NCI-H1436 (cell line): ENCODE measurements at regions not wholly inside any gene's neighbourhood (a gene's known extent, or its start where the extent isn't known, plus 50 kb on each side); places are given as distances from the start of the nearest gene placed in this dataset.

Experiments
- DNase-seq: peaks from one replicate; lab custom pipeline; 2025; lab: John Stamatoyannopoulos, UW

DNA sequence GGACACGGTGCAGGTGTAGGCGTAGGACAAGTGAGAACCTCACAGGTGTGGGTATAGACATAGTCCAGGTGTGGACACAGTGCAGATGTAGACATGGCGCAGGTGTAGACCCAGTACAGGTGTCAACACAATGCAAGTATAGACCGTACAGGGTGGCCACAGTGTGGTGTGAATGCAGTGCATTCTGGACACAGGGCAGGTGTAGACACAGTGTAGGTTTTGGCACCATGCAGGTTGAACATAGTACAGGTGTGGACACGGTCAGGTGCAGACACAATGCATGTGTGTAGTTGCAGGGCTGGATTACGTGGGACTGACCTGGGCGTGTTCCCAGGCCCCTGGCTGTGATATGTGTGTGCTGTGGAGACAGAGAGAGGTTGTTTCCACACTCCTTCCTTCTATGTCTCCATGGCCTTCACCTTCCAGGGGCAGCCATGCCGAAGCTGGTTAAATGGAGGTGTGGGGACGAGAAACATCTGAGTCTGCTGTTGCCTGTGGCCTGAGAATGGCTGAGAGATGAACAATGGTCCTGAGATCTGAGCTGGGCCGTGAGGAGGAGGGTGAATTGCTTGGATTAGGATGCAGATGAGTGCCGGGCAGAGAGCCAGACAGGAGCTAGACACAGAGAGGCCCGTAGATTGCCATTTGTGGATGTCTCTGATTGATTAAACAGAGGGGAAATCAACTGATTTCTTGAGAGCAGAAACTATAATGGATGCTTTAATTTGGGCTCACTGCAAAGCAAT is 343.9 kb upstream of the SHH start:
- DNase-seq = no peak

DNA sequence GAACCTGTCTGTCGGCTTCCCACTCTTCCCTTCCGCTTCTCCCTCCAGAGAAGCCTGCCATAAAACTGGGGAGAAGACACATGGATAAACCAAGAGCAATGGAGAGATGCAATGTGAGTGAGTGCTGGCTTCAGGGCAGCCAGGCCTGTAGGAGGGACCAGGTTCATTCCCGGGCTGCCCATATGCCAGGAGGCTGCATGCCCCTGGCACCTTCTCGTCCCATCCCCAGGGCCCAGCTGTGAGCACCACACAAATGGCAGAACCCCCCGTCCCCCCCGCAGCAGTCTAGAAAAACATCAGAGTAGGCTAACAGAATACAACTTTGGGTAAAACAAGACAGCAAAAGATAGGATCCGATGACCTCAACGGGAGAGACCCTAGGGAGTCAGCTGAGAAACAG is 341.3 kb upstream of the SHH start:
- DNase-seq = no peak

DNA sequence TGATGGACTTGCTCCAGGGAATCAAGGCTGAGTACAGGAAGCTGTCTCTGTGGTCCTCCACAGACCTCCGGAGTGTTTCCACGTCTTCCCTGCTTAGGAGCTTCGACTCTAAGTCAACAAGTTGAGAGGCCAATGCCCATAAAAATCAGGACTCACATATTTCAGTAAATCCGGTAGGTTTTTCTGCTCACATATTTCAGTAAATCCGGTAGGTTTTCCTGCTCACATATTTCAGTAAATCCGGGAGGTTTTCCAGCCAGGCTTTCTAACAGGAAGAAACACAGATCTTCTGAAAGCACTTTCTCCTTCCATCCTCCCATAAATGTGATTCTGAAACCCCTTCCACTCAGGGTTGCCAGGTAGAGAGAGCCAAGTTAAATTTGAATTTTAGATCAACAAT is 340.1 kb upstream of the SHH start:
- no peak for DNase-seq

DNA sequence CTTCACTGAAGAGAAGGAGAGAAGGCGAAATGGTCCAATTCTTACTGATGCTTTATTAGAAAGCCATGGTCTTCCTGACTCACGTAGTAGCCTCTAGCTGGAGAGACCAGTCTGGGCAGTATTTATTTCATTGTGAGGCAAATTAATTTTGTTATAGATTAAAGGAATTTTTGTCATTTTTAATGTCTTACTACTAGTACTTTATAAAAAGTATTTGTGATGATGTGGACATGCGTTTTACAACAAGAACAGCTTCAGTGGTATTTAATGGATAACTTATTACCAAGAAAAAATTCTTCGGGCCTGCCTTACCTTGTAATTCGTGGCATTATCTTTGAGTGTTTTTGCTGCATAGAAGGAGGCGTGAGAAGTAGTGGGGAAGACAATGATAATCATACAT is 339.4 kb upstream of the SHH start:
- DNase-seq = no peak

DNA sequence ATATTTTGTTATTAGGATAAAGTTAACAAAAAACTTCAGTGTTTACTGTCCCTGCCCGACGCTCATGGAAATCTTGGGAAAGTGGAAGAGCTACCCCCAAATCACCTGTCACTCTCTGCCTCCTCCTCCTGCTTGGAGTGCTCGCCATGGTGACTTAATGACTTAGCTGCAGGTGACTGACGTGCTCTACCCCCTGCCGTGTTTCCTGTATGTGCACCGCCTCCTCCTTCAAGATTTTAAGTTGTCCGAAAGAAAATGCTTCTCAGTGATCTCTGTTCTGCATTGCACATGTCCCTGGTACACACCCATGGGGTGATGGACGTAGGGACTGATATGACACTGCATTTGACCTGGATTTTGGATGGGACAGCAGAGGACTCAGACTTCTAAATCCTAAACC is 338.8 kb upstream of the SHH start:
- no peak for DNase-seq

DNA sequence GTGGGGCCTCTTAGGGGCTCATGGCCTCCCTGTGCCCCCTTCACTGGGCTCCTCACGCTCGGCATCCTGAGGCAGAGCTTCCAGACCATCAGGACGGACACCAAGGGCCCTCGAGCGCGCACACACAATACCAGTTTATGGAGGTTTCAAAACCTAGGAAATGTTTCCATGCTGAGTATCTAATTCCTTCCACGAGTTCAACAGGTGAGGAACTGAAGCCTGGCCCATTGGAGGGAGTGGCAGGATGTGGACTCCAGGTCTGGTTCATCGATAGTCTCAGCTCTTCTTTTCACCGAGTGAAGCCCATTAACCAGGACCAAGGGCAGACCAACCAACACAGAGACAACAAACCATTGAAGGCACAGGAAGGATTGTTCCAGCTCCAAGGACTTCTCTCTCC is 336.7 kb upstream of the SHH start:
- DNase-seq = no peak

DNA sequence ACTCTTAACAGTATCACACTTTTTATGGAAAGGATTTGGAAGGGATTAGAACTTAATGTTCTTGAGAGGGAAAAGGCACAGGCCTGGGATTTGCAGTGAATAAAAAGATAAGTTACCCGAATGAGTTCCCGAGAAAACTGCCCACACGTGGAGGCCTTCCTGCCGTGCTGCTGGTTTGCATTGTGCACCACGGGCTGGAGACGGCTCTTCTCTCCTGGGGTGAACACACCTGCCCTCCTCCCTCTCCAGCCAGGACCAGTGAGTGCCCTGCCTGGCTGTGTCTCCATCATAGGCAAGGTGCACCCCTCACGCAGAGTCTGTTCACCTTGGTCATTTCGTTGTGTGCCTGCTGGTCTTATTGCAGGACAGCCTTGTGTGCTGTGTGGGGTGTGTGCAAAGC is 336.3 kb upstream of the SHH start:
- no peak for DNase-seq

DNA sequence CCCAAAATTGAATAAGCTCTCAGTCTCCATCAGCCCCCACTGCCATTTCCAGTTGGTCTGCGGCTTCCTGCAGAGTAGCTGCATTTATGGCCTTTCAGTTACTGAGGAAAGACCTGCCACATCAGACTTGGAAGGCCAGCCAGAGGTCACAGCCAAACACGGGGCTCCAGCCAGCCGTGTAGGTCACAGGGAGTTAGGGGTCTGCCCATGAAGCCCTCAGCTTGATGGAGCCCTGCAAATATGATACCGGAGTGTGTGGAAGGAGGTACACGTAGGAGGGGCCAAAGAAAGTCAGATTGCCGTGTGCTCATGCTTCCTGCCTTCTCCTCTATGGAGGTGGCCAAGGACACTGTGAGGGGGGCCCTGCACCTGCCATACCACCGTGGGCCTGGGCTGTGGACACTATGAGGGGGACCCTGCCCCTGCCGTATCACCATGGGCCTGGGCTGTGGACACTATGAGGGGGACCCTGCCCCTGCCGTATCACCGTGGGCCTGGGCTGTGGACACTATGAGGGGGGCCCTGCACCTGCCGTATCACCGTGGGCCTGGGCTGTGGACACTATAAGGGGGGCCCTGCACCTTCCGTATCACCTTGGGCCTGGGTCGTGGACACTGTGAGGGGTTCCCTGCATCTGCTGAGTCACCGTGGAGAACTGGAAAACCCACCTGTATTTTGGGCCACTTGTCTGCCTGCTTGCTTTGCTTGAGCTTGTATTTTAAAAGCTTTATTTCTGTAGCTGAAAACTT is 335.7 kb upstream of the SHH start:
- DNase-seq = no peak

DNA sequence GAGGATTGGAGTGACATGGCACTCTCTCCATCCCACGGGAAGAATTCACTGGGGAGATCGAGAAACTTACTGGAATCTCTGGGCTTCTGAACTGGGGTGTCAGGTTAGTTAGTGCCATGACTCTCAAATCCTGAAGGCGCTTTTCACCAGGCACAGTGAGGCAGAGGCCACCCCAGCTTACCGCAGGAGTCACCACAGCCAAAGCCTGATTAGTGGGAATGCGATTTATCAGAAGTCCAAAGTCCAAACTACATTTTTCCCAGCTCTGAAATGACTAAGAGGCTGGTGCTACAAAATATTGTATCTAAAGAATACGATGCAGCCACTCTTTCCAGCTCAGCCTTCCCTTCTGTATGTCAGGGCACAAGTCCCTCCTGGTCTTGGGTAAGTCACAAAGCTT is 334.8 kb upstream of the SHH start:
- DNase-seq = no peak

DNA sequence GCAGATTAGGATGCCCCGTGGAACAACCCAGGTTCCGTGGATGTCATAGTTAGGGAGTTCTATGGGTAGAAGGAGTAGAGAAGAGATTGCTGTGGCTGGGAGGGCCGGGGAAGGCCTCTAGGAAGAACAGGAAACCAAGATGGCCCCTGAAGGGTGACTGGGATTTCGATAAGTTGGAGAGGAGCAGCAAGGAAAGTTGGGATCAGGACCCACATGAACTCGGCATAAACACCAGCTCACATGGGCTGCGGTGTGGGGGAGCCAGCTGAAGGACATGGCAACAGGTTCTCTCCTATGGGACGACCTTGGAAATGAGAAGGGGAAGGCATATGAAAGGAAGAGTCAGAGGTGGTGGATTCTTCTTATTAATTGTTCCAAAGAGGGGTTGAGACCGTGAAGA is 333.7 kb upstream of the SHH start:
- DNase-seq = no peak

DNA sequence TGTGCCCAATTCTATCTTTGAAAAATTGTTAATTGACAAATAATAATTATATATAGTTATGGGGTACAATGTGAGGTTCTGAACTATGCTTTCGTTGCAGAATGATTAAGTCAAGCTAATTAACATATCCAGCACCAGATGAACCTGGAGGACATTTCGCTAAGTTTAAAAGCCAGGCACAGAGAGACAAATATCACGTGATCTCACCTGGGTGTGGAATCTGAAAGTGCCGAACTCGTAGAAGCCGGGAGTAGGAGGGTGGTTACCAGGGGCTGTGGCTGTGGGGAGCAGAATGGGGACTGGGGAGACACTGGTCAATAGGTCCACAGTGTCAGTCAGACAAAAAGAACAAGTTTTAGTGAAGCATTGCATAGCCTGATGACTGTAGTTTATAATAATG is 332.9 kb upstream of the SHH start:
- DNase-seq = no peak

DNA sequence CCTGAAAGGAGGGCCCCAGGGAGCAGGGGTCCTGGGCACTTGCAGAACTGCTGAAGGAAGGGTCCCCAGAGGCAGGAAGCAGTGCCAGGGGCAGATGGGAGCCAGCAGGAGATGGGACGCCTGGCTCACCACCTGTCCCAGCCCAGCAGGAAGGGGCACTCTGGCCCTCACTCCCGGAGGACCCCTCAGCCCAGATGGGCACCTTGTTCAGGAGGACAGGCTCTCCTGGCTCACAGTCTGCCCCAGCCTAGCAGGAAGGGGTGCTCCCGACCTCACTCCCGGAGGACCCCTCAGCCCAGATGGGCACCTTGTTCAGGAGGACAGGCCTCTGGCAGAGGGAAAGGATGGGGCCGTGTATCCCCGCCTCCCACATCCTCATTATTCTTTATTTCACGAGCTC is 331.4 kb upstream of the SHH start:
- no peak for DNase-seq

DNA sequence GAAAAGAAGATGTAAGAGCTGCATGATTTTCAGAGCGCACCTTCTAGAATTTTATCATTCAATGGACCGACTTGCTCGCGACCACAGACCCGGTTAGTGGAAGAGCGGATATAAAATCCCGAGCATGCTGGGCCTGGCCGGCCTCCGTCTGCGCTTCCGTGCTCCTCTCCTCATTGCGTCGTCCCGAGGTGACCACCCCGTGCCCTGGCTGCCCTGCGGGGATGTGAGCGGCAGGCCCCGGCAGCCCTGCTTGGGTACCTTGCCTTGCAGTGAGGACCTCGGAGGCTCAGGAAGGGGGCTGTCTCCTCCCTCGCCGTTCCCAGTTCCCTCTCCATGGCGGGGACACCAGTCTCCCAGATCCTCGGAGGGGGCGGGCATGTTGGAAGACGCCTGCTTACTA is 330.9 kb upstream of the SHH start:
- DNase-seq = no peak

DNA sequence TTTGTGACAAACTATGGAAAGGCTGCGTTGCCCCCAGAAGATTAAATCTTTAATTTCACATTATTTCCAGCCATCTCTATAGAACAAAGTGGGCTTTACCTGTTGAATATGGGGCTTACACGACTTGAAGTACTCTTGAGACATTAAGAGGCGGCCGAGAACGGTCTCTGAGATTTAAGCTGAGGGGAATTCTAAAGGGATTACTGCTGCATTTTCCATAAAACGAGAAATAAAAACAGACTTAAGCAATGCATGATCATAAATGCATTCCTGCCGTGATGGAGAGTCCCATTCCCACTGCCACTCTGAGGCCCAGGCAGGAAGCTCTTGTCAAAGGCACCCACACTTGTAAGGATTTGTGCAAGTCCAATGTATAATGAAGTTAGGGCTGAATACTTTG is 329.7 kb upstream of the SHH start:
- no peak for DNase-seq

DNA sequence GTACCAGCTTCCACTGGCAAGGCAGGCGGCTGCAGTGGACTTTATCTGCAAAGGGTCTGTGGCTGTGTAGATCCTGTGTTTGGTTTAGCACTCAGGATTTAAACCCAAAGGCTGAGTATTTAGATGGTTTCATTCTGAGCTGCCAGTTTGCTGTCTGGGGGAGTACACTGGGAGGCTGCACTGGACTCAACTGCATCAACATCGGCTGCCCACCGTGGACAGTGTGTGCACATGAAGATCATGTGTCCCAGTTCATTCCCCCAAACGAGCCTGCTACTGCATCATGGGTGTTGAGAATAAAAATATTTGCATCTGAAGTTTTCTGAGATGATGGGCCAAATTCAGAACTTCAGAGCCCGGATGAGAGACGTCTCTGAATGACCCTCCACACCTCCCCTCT is 328.6 kb upstream of the SHH start:
- DNase-seq = no peak

DNA sequence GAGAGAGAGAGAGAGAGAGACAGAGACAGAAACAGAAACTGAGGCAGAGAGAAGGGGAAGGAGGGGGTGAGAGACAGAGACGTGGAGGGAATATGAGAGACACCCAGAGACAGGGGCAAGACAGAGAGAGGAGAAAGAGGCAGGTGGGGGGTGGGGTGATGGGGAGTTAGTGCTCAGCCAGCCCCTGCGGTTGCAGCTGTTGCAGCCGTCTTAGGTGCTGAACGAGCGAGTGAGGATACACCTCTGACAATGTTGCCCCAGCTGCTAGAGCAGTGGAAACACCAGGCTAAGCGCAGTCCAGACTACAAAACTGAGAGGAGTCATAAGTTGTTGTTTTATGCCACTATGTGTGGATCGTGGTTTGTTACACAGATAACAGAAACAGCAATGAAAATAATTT is 328.2 kb upstream of the SHH start:
- DNase-seq = no peak

DNA sequence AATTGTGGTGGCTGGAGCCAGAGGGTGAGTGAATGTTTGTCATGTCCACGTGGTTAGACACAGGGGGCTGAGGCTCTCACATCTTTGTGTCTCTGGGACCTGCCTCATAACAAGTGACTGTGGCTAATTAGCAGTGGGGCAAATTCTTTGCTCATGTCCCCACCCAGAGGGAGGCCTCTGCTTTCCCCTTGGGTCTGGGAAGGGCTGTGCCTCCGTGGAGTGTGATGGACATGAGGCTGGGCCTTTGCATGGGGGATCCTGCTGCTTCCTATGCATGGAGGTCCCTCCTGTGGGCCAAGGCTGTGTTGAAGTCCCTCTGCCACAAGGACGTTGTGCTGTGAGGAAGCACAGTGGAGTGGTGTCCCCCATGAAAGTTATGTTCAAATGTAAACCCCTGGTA is 327.4 kb upstream of the SHH start:
- no peak for DNase-seq

DNA sequence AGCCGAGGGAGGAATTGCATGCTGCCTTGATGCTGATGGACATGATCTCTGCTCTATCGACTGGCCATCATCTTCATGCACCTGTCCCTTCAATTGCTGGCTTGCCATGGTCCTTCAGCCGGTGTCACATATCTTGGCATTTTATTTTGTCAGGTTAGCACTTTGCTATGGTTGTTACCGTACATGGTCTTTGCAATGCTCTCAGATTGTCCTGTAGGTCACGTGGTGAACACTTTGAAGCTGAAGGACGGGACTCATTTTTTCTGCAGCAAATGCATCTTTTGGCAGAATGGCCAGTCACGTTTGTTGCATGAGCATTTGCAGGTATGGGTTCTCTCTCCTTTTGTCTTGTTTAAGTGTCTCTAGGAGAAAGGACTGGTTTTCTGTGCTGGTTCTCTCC is 326.8 kb upstream of the SHH start:
- no peak for DNase-seq

DNA sequence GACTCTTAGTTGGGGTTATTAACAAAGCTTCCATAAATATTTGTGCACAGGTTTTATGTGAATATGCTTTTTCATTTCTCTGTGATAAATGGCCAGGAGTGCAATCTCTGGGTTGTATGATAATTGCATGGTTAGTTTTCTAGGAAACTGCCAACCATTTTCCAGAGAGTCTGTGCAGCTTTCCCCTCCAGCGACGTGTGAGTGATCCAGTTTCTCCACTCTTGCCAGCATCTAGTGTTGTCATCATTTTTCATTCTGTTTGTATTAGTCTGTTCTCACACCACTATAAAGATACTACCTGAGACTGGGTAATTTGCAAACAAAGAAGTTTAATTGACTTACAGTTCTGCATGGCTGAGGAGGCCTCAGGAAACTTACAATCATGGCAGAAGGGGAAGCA is 319.6 kb upstream of the SHH start:
- DNase-seq = no peak

DNA sequence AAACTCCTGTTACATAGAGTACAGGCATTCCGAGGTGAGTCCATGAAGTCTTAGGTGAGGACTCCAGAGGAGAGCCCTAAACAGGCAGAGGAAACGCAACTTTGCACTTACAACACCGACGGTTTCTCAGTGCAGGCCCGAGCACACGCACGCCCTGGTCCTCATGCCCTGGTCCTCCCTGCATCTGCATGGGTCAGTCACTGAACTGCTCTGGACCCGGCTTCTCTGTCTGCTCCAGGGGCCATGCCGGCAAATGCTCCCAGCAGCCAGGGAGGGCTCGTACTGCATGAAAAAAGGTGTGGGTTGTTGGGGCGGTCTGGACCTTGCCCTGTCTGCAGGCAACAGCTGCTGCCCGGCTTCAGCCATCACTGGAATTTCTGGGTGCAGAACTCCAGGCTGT is 317.3 kb upstream of the SHH start:
- DNase-seq = no peak

DNA sequence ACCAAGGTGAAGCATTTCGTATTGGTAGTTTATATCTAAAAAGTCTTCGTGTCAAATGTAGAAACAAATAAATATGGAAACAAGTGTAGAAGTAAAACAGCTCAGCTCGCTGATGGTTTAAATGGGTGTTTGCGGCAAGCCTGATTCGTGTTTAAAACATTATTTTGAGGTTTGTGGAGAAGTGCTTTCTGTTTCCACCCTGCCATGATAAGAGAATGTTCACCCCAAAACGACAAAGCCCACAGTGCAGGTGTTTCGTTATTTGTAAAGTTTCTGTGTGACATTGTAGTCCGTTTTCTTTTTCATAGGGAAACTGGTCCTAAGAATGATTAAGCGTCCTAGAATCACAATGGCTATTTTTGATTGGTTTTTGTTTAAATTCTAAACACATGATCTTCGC is 316.2 kb upstream of the SHH start:
- DNase-seq = no peak

DNA sequence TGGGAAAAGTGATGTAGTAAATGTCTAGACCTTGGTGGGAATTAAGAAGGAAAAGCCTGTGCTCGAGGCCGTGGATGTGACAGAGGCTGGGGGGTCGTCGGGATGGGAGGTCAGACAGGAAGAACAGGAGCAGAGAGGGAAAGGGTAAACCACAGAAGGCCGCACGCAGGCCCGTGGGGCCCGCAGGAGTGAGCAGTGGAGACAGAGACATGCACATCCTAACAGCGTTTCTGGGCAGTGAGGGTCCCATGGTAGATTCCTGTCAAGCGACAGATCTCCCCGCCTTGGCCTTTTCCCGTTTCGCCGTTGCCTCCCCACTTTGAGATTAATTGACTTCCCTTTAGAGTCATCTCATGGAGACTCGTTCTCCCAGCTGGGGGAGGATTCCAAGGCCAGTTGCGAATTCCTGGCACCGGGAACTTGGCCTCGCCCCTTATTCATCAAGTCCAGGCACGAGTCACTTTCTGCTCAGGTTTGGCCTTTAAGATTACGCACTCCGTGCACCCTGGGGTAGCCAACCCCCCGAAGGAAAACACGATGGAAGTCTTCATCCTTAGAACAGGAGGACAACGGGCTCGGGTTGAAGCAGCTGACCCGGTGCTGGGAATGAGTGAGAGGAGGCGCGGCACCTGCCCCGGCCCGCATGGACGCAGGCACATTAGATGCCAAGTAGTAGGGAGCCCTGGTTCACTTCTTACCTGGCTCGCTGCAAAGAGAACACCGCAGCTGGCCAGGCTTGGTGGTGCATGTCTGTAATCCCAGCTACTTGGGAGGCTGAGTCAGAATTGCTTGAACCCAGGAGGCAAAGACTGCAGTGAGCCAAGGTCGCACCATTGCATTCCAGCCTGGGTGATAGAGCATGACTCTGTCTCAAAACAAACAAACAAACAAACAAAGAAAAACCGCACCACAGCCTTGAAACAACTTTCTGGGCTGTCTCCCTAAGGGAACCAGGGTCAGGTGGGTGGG is 315.2 kb upstream of the SHH start:
- DNase-seq = no peak
